B cell (primary cell): ENCODE measurements at regions not wholly inside any gene's neighbourhood (a gene's known extent, or its start where the extent isn't known, plus 50 kb on each side); places are given as distances from the start of the nearest gene placed in this dataset.

ENCODE experiments used
- CTCF ChIP-seq: fragments of 200-600 bp; IDR thresholded peaks from one replicate; pipeline ENCODE4 v1.8.0; 2022; ENCODE audit warnings: antibody characterized with exemption, mild to moderate bottlenecking
- EZH2 ChIP-seq: IDR thresholded peaks from 2 replicates; pipeline ENCODE4 v1.6.1; 2012; ENCODE audit warnings: borderline replicate concordance, low read depth, mild to moderate bottlenecking, moderate library complexity, low read length; ENCODE audit not compliant: insufficient read depth, poor library complexity, severe bottlenecking

- TF ChIP-seq CTCF (no peak), EZH2 (no peak)
These were observed 83.0 kb downstream of the OTOL1 start for GRCh38 chr3:161579395-161580126.
